Hypothalamus (tissue), 51 donors: ENCODE measurements at regions not wholly inside any gene's neighbourhood (a gene's known extent, or its start where the extent isn't known, plus 50 kb on each side); places are given as distances from the start of the nearest gene placed in this dataset.

Experiments
- DNase-seq, 51 donors: peaks; one replicate each; lab custom pipeline; 2025; lab: John Stamatoyannopoulos, UW

- DNase-seq, result peak in 1 of 51 donors; percentile 4
Measured at GRCh38 chr4:31045724-31046318, 325.7 kb downstream of the PCDH7 start.

- DNase-seq, result no peak
Measured at GRCh38 chr4:31051151-31051550, 331.0 kb downstream of the PCDH7 start.

GRCh38 chr4:31051565-31051964 lies 331.4 kb downstream of the PCDH7 start:
- no peak for DNase-seq

GRCh38 chr4:31052519-31052918 lies 332.4 kb downstream of the PCDH7 start:
- peak in 1 of 51 donors; percentile 2 for DNase-seq

- no peak for DNase-seq
Measured at GRCh38 chr4:31053451-31053850, 333.3 kb downstream of the PCDH7 start.

GRCh38 chr4:31054295-31054694 lies 334.1 kb downstream of the PCDH7 start:
- no peak for DNase-seq

- DNase-seq, result peak in 1 of 51 donors; percentile 29
Measured at GRCh38 chr4:31058656-31059055, 338.5 kb downstream of the PCDH7 start.

GRCh38 chr4:31059753-31060522 lies 339.8 kb downstream of the PCDH7 start:
- DNase-seq, result no peak

- DNase-seq, result no peak
Measured at GRCh38 chr4:31065086-31065485, 344.9 kb downstream of the PCDH7 start.

GRCh38 chr4:31068257-31069075 lies 348.3 kb downstream of the PCDH7 start:
- DNase-seq, result no peak

- DNase-seq, result no peak
Measured at GRCh38 chr4:31069151-31069550, 349.0 kb downstream of the PCDH7 start.

- DNase-seq, result no peak
Measured at GRCh38 chr4:31071508-31072486, 351.6 kb downstream of the PCDH7 start.

- no peak for DNase-seq
Measured at GRCh38 chr4:31075969-31076368, 355.8 kb downstream of the PCDH7 start.

GRCh38 chr4:31078661-31079060 lies 358.5 kb downstream of the PCDH7 start:
- no peak for DNase-seq

- no peak for DNase-seq
Measured at GRCh38 chr4:31080887-31081286, 360.7 kb downstream of the PCDH7 start.

GRCh38 chr4:31081366-31081765 lies 361.2 kb downstream of the PCDH7 start:
- DNase-seq, result no peak

GRCh38 chr4:31083456-31083855 lies 363.3 kb downstream of the PCDH7 start:
- no peak for DNase-seq

- DNase-seq, result no peak
Measured at GRCh38 chr4:31084806-31085416, 364.7 kb downstream of the PCDH7 start.

- DNase-seq, result no peak
Measured at GRCh38 chr4:31085689-31086088, 365.5 kb downstream of the PCDH7 start.
